ENCODE measurements at regions not wholly inside any gene's neighbourhood (a gene's known extent, or its start where the extent isn't known, plus 50 kb on each side); places are given as distances from the start of the nearest gene placed in this dataset.

- Histone ChIP-seq H2AFZ (ENCODE audit: control insufficient read depth, low read length) (no peak overlapping the region), H3K4me2 (ENCODE audit: control insufficient read depth, extremely low read depth, insufficient read depth, low read depth, low read length) (no peak overlapping the region), H3K36me3 (ENCODE audit: control insufficient read depth in 2 of 2, extremely low read depth in 1 of 2, insufficient read depth in 2 of 2, low read length in 2 of 2) (no peaks in the 10 kb centered on the region), H3K9me3 (ENCODE audit: control insufficient read depth, low read depth, low read length) (peaks cover 2% of the 10 kb centered on the region), H3K27me3 (ENCODE audit: control insufficient read depth, extremely low read depth, insufficient read depth, low read length) (no peaks in the 10 kb centered on the region), H3K9me1 (ENCODE audit: control insufficient read depth, extremely low read depth, insufficient read depth, low read length) (no peaks in the 10 kb centered on the region), H3K9ac (ENCODE audit: control insufficient read depth, extremely low read depth, insufficient read depth, low read length) (no peak overlapping the region), H3K4me1 (ENCODE audit: control insufficient read depth, extremely low read depth, insufficient read depth, low read length) (no peaks in the 10 kb centered on the region), H3K27ac (ENCODE audit: control insufficient read depth, insufficient read depth, low read length) (no peak overlapping the region), H4K20me1 (ENCODE audit: control insufficient read depth, extremely low read depth, insufficient read depth, low read length) (no peaks in the 10 kb centered on the region), H3K79me2 (ENCODE audit: control insufficient read depth, insufficient read depth, low read length) (no peaks in the 10 kb centered on the region), H3K4me3 (ENCODE audit: control insufficient read depth in 2 of 3, extremely low read depth in 1 of 3, insufficient read depth in 2 of 3, low read depth in 1 of 3, low read length in 3 of 3) (no peak overlapping the region)
- TF ChIP-seq, protein P1, sequence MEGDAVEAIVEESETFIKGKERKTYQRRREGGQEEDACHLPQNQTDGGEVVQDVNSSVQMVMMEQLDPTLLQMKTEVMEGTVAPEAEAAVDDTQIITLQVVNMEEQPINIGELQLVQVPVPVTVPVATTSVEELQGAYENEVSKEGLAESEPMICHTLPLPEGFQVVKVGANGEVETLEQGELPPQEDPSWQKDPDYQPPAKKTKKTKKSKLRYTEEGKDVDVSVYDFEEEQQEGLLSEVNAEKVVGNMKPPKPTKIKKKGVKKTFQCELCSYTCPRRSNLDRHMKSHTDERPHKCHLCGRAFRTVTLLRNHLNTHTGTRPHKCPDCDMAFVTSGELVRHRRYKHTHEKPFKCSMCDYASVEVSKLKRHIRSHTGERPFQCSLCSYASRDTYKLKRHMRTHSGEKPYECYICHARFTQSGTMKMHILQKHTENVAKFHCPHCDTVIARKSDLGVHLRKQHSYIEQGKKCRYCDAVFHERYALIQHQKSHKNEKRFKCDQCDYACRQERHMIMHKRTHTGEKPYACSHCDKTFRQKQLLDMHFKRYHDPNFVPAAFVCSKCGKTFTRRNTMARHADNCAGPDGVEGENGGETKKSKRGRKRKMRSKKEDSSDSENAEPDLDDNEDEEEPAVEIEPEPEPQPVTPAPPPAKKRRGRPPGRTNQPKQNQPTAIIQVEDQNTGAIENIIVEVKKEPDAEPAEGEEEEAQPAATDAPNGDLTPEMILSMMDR (optimal IDR thresholded peaks at IDR 0.05 in 1 of 3, IDR thresholded peaks at IDR 0.05 in 1 of 3, conservative IDR thresholded peaks at IDR 0.05 in 1 of 3; ENCODE audit: extremely low read depth in 1 of 3, insufficient read depth in 2 of 3, low read length in 3 of 3) = no peak
- no peak for TF ChIP-seq EZH2 (IDR thresholded peaks at IDR 0.05; ENCODE audit: low read length)
- DNase-seq (ENCODE audit: low read depth, low spot score) = no peak
- no peak for FAIRE-seq
- dilution Hi-C loops (cut with MboI; ENCODE audit: extremely low pct_ligation_motif_present, low sequenced_read_pairs) = no loop called here
Measured at GRCh38 chr13:67466569-67466968, 236.4 kb upstream of the PCDH9 start.

DNA sequence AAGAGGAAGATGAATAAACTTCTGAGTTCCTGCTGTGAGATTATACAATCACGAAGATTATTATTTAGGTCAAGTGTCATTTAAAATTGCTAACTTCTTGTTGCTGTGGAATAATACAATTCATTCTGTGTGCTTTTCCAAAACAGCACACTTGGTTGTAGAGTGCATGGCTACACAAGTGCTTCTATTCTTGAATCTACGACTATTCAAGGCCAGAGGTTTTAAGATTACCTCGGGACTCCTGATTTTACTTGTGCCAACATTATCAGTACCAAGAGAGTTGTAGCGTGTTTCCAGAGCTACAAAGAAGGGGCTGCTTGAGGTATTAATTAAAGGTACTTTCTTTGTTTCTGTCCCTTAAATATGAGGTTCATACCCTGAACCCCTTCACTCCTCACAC is 234.0 kb upstream of the PCDH9 start:
- Histone ChIP-seq H3K27me3 (ENCODE audit: control insufficient read depth, extremely low read depth, insufficient read depth, low read length) (no peaks in the 10 kb centered on the region), H3K9me3 (ENCODE audit: control insufficient read depth, low read depth, low read length) (peaks cover 4% of the 10 kb centered on the region), H3K4me1 (ENCODE audit: control insufficient read depth, extremely low read depth, insufficient read depth, low read length) (no peaks in the 10 kb centered on the region), H2AFZ (ENCODE audit: control insufficient read depth, low read length) (no peak overlapping the region), H3K27ac (ENCODE audit: control insufficient read depth, insufficient read depth, low read length) (no peak overlapping the region), H3K36me3 (ENCODE audit: control insufficient read depth in 2 of 2, extremely low read depth in 1 of 2, insufficient read depth in 2 of 2, low read length in 2 of 2) (no peaks in the 10 kb centered on the region), H4K20me1 (ENCODE audit: control insufficient read depth, extremely low read depth, insufficient read depth, low read length) (no peaks in the 10 kb centered on the region), H3K4me2 (ENCODE audit: control insufficient read depth, extremely low read depth, insufficient read depth, low read depth, low read length) (no peak overlapping the region), H3K9ac (ENCODE audit: control insufficient read depth, extremely low read depth, insufficient read depth, low read length) (no peak overlapping the region), H3K4me3 (ENCODE audit: control insufficient read depth in 2 of 3, extremely low read depth in 1 of 3, insufficient read depth in 2 of 3, low read depth in 1 of 3, low read length in 3 of 3) (no peak overlapping the region), H3K79me2 (ENCODE audit: control insufficient read depth, insufficient read depth, low read length) (no peaks in the 10 kb centered on the region), H3K9me1 (ENCODE audit: control insufficient read depth, extremely low read depth, insufficient read depth, low read length) (no peaks in the 10 kb centered on the region)
- dilution Hi-C loops (cut with MboI; ENCODE audit: extremely low pct_ligation_motif_present, low sequenced_read_pairs) = no loop called here
- TF ChIP-seq, protein P1 (optimal IDR thresholded peaks at IDR 0.05 in 1 of 3, IDR thresholded peaks at IDR 0.05 in 1 of 3, conservative IDR thresholded peaks at IDR 0.05 in 1 of 3; ENCODE audit: extremely low read depth in 1 of 3, insufficient read depth in 2 of 3, low read length in 3 of 3) = no peak
- TF ChIP-seq EZH2 (IDR thresholded peaks at IDR 0.05; ENCODE audit: low read length) = no peak
- no peak for DNase-seq (ENCODE audit: low read depth, low spot score)
- FAIRE-seq = no peak

Measured in keratinocyte (primary cell).